IMR-90 (cell line): ENCODE measurements at regions not wholly inside any gene's neighbourhood (a gene's known extent, or its start where the extent isn't known, plus 50 kb on each side); places are given as distances from the start of the nearest gene placed in this dataset.

Source experiments
- ATAC-seq: fragments of 200-7000 bp; cut with Tn5 transposase; 2 replicates; pipeline ENCODE4 v1.9.1; 2020; ENCODE audit warnings: low read depth, mild to moderate bottlenecking, moderate library complexity
- BruUV-seq: library from RNA; stranded (reverse); fragments of 400-500 nt; replicated peaks from 2 replicates; lab custom pipeline; 2021; lab: Mats Ljungman, UMichigan
- CTCF ChIA-PET: fragments of 300-600 bp; formaldehyde crosslinking; extraction: SDS; loops from one replicate; lab custom pipeline; 2021; ENCODE audit warnings: antibody characterized with exemption; lab: Yijun Ruan, JAX
- POLR2A ChIA-PET: fragments of 300-600 bp; sonication (Branson Sonifier 250); formaldehyde crosslinking; loops from one replicate; lab custom pipeline; 2022; ENCODE audit warnings: antibody characterized with exemption; ENCODE audit not compliant: unreplicated experiment; lab: Charles Lee
- DNase-seq: peaks from one replicate; pipeline ENCODE4 v3.0.0; 2013
- H2AFZ ChIP-seq: replicated peaks from 2 replicates; pipeline ENCODE3; 2013; ENCODE audit warnings: low read length, mild to moderate bottlenecking; ENCODE audit not compliant: poor library complexity
- H2AK5ac ChIP-seq: 2 replicates; pipeline ENCODE4 v1.6.1; 2013; ENCODE audit warnings: low read depth, low read length, inconsistent platforms
- H2AK9ac ChIP-seq: replicated peaks from 2 replicates; pipeline ENCODE3; 2013; ENCODE audit warnings: mild to moderate bottlenecking, low read depth, low read length, moderate library complexity; ENCODE audit not compliant: poor library complexity
- H2BK120ac ChIP-seq: 2 replicates; pipeline ENCODE4 v1.6.1; 2013; ENCODE audit warnings: low read depth, low read length, inconsistent platforms
- H2BK15ac ChIP-seq: 3 replicates; pipeline ENCODE4 v1.6.1; 2013; ENCODE audit warnings: low read depth, low read length, inconsistent platforms
- H2BK20ac ChIP-seq: 2 replicates; pipeline ENCODE4 v1.6.1; 2013; ENCODE audit warnings: low read depth, mild to moderate bottlenecking, inconsistent platforms, low read length, moderate library complexity
- H2BK5ac ChIP-seq: 2 replicates; pipeline ENCODE4 v1.6.1; 2013; ENCODE audit warnings: mild to moderate bottlenecking, low read depth, low read length, inconsistent platforms; ENCODE audit not compliant: poor library complexity, severe bottlenecking
- H3K14ac ChIP-seq: replicated peaks from 2 replicates; pipeline ENCODE4 v1.6.1; 2013; ENCODE audit warnings: low read depth, low read length, inconsistent platforms
- H3K18ac ChIP-seq: 2 replicates; pipeline ENCODE4 v1.6.1; 2013; ENCODE audit warnings: low read depth, low read length, control low read depth
- H3K23ac ChIP-seq: 2 replicates; pipeline ENCODE4 v1.6.1; 2013; ENCODE audit warnings: low read depth, low read length, inconsistent platforms
- H3K27ac ChIP-seq: 2 replicates; pipeline ENCODE4 v1.5.1; 2013; ENCODE audit warnings: mild to moderate bottlenecking, control low read depth, low read length; ENCODE audit not compliant: insufficient read depth
- H3K27me3 ChIP-seq: 2 replicates; pipeline ENCODE4 v1.6.1; 2013; ENCODE audit warnings: low read length; ENCODE audit not compliant: control insufficient read depth, insufficient read depth
- H3K36me3 ChIP-seq: 2 replicates; pipeline ENCODE4 v1.6.1; 2013; ENCODE audit warnings: low read length, mixed read lengths; ENCODE audit not compliant: control insufficient read depth, insufficient read depth
- H3K4ac ChIP-seq: 2 replicates; pipeline ENCODE4 v1.6.1; 2013; ENCODE audit warnings: low read depth, low read length, inconsistent platforms
- H3K4me1 ChIP-seq: 2 replicates; pipeline ENCODE4 v1.6.1; 2013; ENCODE audit warnings: low read length, mixed read lengths; ENCODE audit not compliant: control insufficient read depth, insufficient read depth
- H3K4me2 ChIP-seq: 2 replicates; pipeline ENCODE4 v1.6.1; 2013; ENCODE audit warnings: low read depth, mild to moderate bottlenecking, control low read depth, low read length, moderate library complexity
- H3K4me3 ChIP-seq: 2 replicates; pipeline ENCODE4 v1.5.1; 2013; ENCODE audit warnings: low read depth, mild to moderate bottlenecking, control low read depth, low read length, moderate library complexity; ENCODE audit not compliant: insufficient read depth
- H3K56ac ChIP-seq: 2 replicates; pipeline ENCODE4 v1.6.1; 2013; ENCODE audit warnings: low read length, inconsistent platforms; ENCODE audit not compliant: insufficient read depth; ENCODE audit errors: extremely low read depth
- H3K79me1 ChIP-seq, 2 experiments: 2 replicates each; pipeline ENCODE4 v1.6.1; 2013; ENCODE audit warnings: low read length in 2 of 2, inconsistent platforms in 1 of 2, low read depth in 1 of 2
- H3K9ac ChIP-seq: 2 replicates; pipeline ENCODE4 v1.6.1; 2013; ENCODE audit warnings: low read depth, low read length, control low read depth
- H3K9me1 ChIP-seq: 2 replicates; pipeline ENCODE4 v1.6.1; 2013; ENCODE audit warnings: low read length, inconsistent platforms; ENCODE audit not compliant: insufficient read depth
- H3K9me3 ChIP-seq: 2 replicates; pipeline ENCODE4 v1.6.1; 2013; ENCODE audit warnings: low read length; ENCODE audit not compliant: control insufficient read depth, insufficient read depth
- H4K20me1 ChIP-seq: 2 replicates; pipeline ENCODE4 v1.6.1; 2013; ENCODE audit warnings: low read length, inconsistent platforms; ENCODE audit not compliant: insufficient read depth
- H4K5ac ChIP-seq: 2 replicates; pipeline ENCODE4 v1.6.1; 2013; ENCODE audit warnings: mild to moderate bottlenecking, low read depth, low read length, control low read depth
- H4K8ac ChIP-seq, 2 experiments: 2 replicates each; pipeline ENCODE4 v1.6.1; 2013; ENCODE audit warnings: low read depth in 2 of 2, low read length in 2 of 2, control low read depth in 1 of 2, inconsistent platforms in 1 of 2
- H4K91ac ChIP-seq: 2 replicates; pipeline ENCODE4 v1.6.1; 2013; ENCODE audit warnings: low read depth, low read length, inconsistent platforms; ENCODE audit not compliant: insufficient read depth
- CEBPB ChIP-seq: IDR thresholded peaks from 2 replicates; pipeline ENCODE4 v1.6.1; 2012; ENCODE audit warnings: low read depth, low read length, improper control_type of control experiment
- CTCF ChIP-seq: conservative IDR thresholded peaks from 2 replicates; pipeline ENCODE4 v1.5.1; 2012; ENCODE audit warnings: mild to moderate bottlenecking, low read depth, low read length, improper control_type of control experiment
- ELK1 ChIP-seq: fragments of 150-350 bp; IDR thresholded peaks from 2 replicates; pipeline ENCODE4 v1.6.1; 2016; ENCODE audit warnings: low read depth, mild to moderate bottlenecking, low read length, moderate library complexity, borderline replicate concordance
- FOS ChIP-seq: fragments of 150-350 bp; IDR thresholded peaks from 2 replicates; pipeline ENCODE4 v1.6.1; 2016; ENCODE audit warnings: low read depth, low read length
- MAFK ChIP-seq: IDR thresholded peaks from 2 replicates; pipeline ENCODE4 v1.6.1; 2012; ENCODE audit warnings: low read depth, low read length, improper control_type of control experiment
- MAZ ChIP-seq: IDR thresholded peaks from 2 replicates; pipeline ENCODE4 v1.6.1; 2012; ENCODE audit warnings: low read depth, mild to moderate bottlenecking, low read length, improper control_type of control experiment, moderate library complexity, borderline replicate concordance
- MXI1 ChIP-seq: IDR thresholded peaks from 2 replicates; pipeline ENCODE4 v1.6.1; 2012; ENCODE audit warnings: low read depth, mild to moderate bottlenecking, low read length, moderate library complexity, borderline replicate concordance
- NFE2L2 ChIP-seq: fragments of 150-350 bp; IDR thresholded peaks from 2 replicates; pipeline ENCODE4 v1.6.1; 2016; ENCODE audit warnings: low read depth, mild to moderate bottlenecking, low read length
- POLR2A ChIP-seq: IDR thresholded peaks from 2 replicates; pipeline ENCODE4 v1.6.1; 2012; ENCODE audit warnings: mild to moderate bottlenecking, low read depth, low read length
- RAD21 ChIP-seq: IDR thresholded peaks from 2 replicates; pipeline ENCODE4 v1.6.1; 2012; ENCODE audit warnings: low read length, improper control_type of control experiment
- RCOR1 ChIP-seq: IDR thresholded peaks from 2 replicates; pipeline ENCODE4 v1.6.1; 2012; ENCODE audit warnings: mild to moderate bottlenecking, low read length, improper control_type of control experiment; ENCODE audit not compliant: insufficient replicate concordance
- RFX5 ChIP-seq: IDR thresholded peaks from 2 replicates; pipeline ENCODE4 v1.8.0; 2012; ENCODE audit warnings: low read depth, mild to moderate bottlenecking, low read length, moderate library complexity
- SMC3 ChIP-seq: fragments of 150-350 bp; IDR thresholded peaks from 2 replicates; pipeline ENCODE4 v1.6.1; 2016; ENCODE audit warnings: low read depth, mild to moderate bottlenecking, antibody characterized with exemption, low read length, moderate library complexity
- USF2 ChIP-seq: fragments of 150-350 bp; IDR thresholded peaks from 2 replicates; pipeline ENCODE4 v1.6.1; 2017; ENCODE audit warnings: mild to moderate bottlenecking, antibody characterized with exemption, low read length, low read depth
- dilution Hi-C: fragments of 300-500 bp; cut with HindIII; formaldehyde crosslinking; loops from one replicate; pipeline ENCODE4 v1.14.3; 2018; ENCODE audit warnings: low sequenced_read_pairs; ENCODE audit not compliant: unreplicated experiment
- in situ Hi-C: fragments of 300-500 bp; cut with MboI; formaldehyde crosslinking; loops from 3 replicates; pipeline ENCODE4 v1.14.3; 2019; ENCODE audit warnings: low sequenced_read_pairs, inconsistent platforms, mixed read lengths
- intact Hi-C: fragments of 100-400 bp; cut with micrococcal nuclease; formaldehyde crosslinking; loops from 2 replicates; pipeline ENCODE4 v1.10.0; 2022

- Histone ChIP-seq H2BK15ac (no peak overlapping the region), H3K23ac (no peak overlapping the region), H3K4ac (no peak overlapping the region), H4K91ac (no peak overlapping the region), H2BK5ac (no peak overlapping the region), H3K9me1 (no peaks in the 10 kb centered on the region), H3K9ac (no peak overlapping the region), H3K27ac (no peak overlapping the region), H3K4me1 (no peaks in the 10 kb centered on the region), H2BK20ac (no peak overlapping the region), H3K14ac (no peak overlapping the region), H4K20me1 (no peaks in the 10 kb centered on the region), H3K9me3 (no peaks in the 10 kb centered on the region), H3K18ac (no peak overlapping the region), H2BK120ac (no peak overlapping the region), H3K36me3 (no peaks in the 10 kb centered on the region), H4K8ac (no peak overlapping the region), H2AFZ (no peak overlapping the region), H3K56ac (no peak overlapping the region), H2AK9ac (no peak overlapping the region), H3K4me2 (no peak overlapping the region), H3K4me3 (no peak overlapping the region), H3K27me3 (no peaks in the 10 kb centered on the region), H3K79me1 (no peaks in the 10 kb centered on the region), H2AK5ac (no peak overlapping the region), H4K5ac (no peak overlapping the region)
- CTCF ChIA-PET, result no interaction called here
- POLR2A ChIA-PET, result no interaction called here
- no TSS peak for BruUV-seq
- intact Hi-C loops, result no loop called here
- TF ChIP-seq USF2 (no peak), CTCF (no peak), MAFK (no peak), RFX5 (no peak), MXI1 (no peak), CEBPB (no peak), RAD21 (no peak), RCOR1 (no peak), FOS (no peak), SMC3 (no peak), NFE2L2 (no peak), POLR2A (no peak), MAZ (no peak), ELK1 (no peak)
- DNase-seq (no peak), ATAC-seq (no peak)
- in situ Hi-C loops, result no loop called here
- dilution Hi-C loops, result no loop called here
Observed at GRCh38 chr18:42231284-42231683, 276.2 kb downstream of the PIK3C3 start.
